ENCODE measurements at regions not wholly inside any gene's neighbourhood (a gene's known extent, or its start where the extent isn't known, plus 50 kb on each side); places are given as distances from the start of the nearest gene placed in this dataset.

- H3K36me3 ChIP-seq: no peaks in the 10 kb centered on the region
- peak overlapping the region; percentile 78 for H3K4me3 Mint-ChIP-seq
- H3K27me3 Mint-ChIP-seq (ENCODE audit: insufficient read depth, low read depth): peaks cover 25% of the 10 kb centered on the region
- no peaks in the 10 kb centered on the region for H3K36me3 Mint-ChIP-seq
- H3K4me3 ChIP-seq: peak overlapping the region; percentile 35
- peaks cover 63% of the 10 kb centered on the region for H3K4me1 Mint-ChIP-seq
- peak overlapping the region; percentile 36 for H2AFZ ChIP-seq (replicated peaks)
- peaks cover 55% of the 10 kb centered on the region for H3F3A ChIP-seq (ENCODE audit: low read depth)
- no peak overlapping the region for H3K9ac ChIP-seq
- no peaks in the 10 kb centered on the region for H3K9me3 ChIP-seq (ENCODE audit: low read depth)
- H3K27ac Mint-ChIP-seq: no peak overlapping the region
- H3K79me2 ChIP-seq (ENCODE audit: low read depth): no peaks in the 10 kb centered on the region
- DNase-seq (ENCODE audit: low spot score): no peak
- peaks cover 17% of the 10 kb centered on the region for H3K27me3 ChIP-seq
- no peaks in the 10 kb centered on the region for H3K9me3 Mint-ChIP-seq
- no peaks in the 10 kb centered on the region for H4K20me1 ChIP-seq (ENCODE audit: low read depth)
- peak overlapping the region; percentile 70 for H3K4me2 ChIP-seq
- TF ChIP-seq EZH2 (IDR thresholded peaks at IDR 0.05) (peak; percentile 30), EZH2phosphoT487 (IDR thresholded peaks at IDR 0.05) (no peak)
- H3K27ac ChIP-seq: no peak overlapping the region
- peaks cover 58% of the 10 kb centered on the region for H3K4me1 ChIP-seq
Observed at GRCh38 chr5:176743868-176744583, 66.3 kb upstream of the UNC5A start.

- H3K36me3 Mint-ChIP-seq: no peaks in the 10 kb centered on the region
- Histone ChIP-seq H3F3A (ENCODE audit: low read depth) (peaks cover 51% of the 10 kb centered on the region), H3K27ac (no peak overlapping the region), H3K9me3 (ENCODE audit: low read depth) (no peaks in the 10 kb centered on the region), H4K20me1 (ENCODE audit: low read depth) (no peaks in the 10 kb centered on the region), H3K4me2 (peak overlapping the region; percentile 70), H3K27me3 (peaks cover 17% of the 10 kb centered on the region), H3K79me2 (ENCODE audit: low read depth) (no peaks in the 10 kb centered on the region), H3K36me3 (no peaks in the 10 kb centered on the region), H3K9ac (no peak overlapping the region), H3K4me1 (peaks cover 52% of the 10 kb centered on the region), H3K4me3 (no peak overlapping the region), H2AFZ (replicated peaks) (peak overlapping the region; percentile 8)
- H3K4me1 Mint-ChIP-seq: peaks cover 57% of the 10 kb centered on the region
- no peak overlapping the region for H3K4me3 Mint-ChIP-seq
- H3K27me3 Mint-ChIP-seq (ENCODE audit: insufficient read depth, low read depth): peaks cover 25% of the 10 kb centered on the region
- no peaks in the 10 kb centered on the region for H3K9me3 Mint-ChIP-seq
- DNase-seq (ENCODE audit: low spot score): peak; percentile 53
- no peak overlapping the region for H3K27ac Mint-ChIP-seq
- TF ChIP-seq EZH2 (IDR thresholded peaks at IDR 0.05) (no peak), EZH2phosphoT487 (IDR thresholded peaks at IDR 0.05) (no peak), CTCF (IDR thresholded peaks at IDR 0.05) (peak; percentile 64)
Observed at GRCh38 chr5:176744584-176744965, 65.8 kb upstream of the UNC5A start.

GRCh38 chr5:176747670-176748072 is 62.7 kb upstream of the UNC5A start:
- TF ChIP-seq EZH2 (IDR thresholded peaks at IDR 0.05) (no peak), CTCF (IDR thresholded peaks at IDR 0.05) (no peak), EZH2phosphoT487 (IDR thresholded peaks at IDR 0.05) (no peak)
- Mint-ChIP-seq H3K4me1 (peaks cover 36% of the 10 kb centered on the region), H3K9me3 (no peaks in the 10 kb centered on the region), H3K27ac (no peak overlapping the region), H3K27me3 (ENCODE audit: insufficient read depth, low read depth) (peaks cover 14% of the 10 kb centered on the region), H3K4me3 (no peak overlapping the region), H3K36me3 (no peaks in the 10 kb centered on the region)
- H3K27me3 ChIP-seq: peaks cover under 1% of the 10 kb centered on the region
- H3K4me2 ChIP-seq: no peak overlapping the region
- H3K9ac ChIP-seq: no peak overlapping the region
- H3K27ac ChIP-seq: no peak overlapping the region
- peaks cover 29% of the 10 kb centered on the region for H3K4me1 ChIP-seq
- H3K9me3 ChIP-seq (ENCODE audit: low read depth): no peaks in the 10 kb centered on the region
- no peaks in the 10 kb centered on the region for H3K79me2 ChIP-seq (ENCODE audit: low read depth)
- H4K20me1 ChIP-seq (ENCODE audit: low read depth): no peaks in the 10 kb centered on the region
- H2AFZ ChIP-seq (replicated peaks): no peak overlapping the region
- DNase-seq (ENCODE audit: low spot score): no peak
- no peaks in the 10 kb centered on the region for H3K36me3 ChIP-seq
- no peak overlapping the region for H3K4me3 ChIP-seq
- peaks cover 42% of the 10 kb centered on the region for H3F3A ChIP-seq (ENCODE audit: low read depth)
